HG03378 (cell line): ENCODE measurements at regions not wholly inside any gene's neighbourhood (a gene's known extent, or its start where the extent isn't known, plus 50 kb on each side); places are given as distances from the start of the nearest gene placed in this dataset.
"Not testable (repeated sequence)": the region's sequence is repeated elsewhere in the genome, so short reads cannot be mapped to it uniquely, and the experiment has no call there.

Experiments used
- ATAC-seq: cut with Tn5 transposase; IDR thresholded peaks from one replicate; pipeline ENCODE4 v1.9.1; 2021; ENCODE audit warnings: mild to moderate bottlenecking, moderate library complexity; ENCODE audit not compliant: unreplicated experiment

DNA sequence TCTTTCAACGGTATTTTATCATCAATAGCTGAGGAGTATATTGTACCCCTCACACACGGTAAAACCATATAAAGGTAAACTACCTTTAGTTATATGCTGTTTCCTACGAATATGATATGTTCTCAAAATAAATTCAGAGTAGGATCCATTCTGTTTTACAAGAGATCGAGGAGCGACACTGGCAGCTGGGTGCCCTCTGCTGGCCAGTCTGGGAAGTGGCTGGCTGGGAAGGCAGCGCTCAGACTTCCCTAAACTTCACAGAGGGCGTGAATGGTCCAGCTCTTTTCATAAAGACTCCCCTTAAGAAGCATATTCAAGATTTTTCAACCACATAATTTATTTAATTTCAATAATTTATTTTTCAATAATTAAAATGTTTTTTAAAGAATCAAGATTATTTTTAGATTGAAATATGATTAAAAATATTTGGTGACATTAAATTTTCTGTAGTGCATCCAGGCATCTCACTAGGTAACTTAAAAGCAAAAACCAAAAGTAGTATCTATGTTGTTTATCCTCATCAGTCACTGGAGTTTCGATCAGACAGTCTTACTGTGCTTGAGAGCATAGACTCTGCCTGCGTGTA is 187.5 kb upstream of the PDE10A start:
- ATAC-seq, result peak; percentile 86

DNA sequence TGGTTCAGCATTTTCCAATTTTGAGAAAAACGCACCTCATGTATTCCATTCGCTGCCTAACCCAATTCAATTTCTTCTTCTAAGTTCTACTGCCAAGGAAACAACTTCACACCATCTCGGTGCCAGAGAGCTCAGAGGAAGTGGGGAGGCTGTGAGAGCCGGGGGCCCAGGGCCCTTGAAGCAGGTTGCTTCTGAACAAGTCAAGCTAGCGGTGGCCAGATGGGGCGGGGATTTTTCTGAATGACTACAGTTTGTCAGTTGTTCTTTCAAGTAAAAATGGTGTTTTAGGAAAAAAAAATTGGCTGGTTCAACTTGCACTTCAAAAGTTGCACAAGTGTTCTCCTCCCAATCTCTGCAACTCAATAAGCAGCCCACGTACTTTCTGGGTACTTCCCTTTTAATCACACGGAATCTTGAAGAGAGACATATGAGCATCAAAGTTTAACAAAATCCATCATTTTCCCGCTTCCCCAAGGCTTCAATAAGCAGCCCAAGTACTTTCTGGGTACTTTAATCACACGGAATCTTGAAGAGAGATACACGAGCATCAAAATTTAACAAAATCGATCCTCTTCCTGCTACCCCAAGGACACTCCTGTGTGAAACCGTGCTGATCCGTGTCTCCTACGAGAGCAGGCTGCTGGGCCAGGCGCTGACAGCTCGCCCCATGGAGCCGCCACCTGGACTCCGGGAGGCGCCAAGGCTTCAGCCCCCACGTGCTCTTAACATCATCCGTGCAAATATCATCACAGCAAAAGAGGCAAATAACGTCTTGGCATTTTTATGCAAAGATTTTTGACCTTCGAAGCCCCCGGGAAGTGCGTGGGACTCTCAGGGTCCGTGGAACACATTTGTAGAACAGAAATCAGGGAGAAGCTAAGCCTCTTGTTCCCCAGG is 186.7 kb upstream of the PDE10A start:
- ATAC-seq, result peak; percentile 13

DNA sequence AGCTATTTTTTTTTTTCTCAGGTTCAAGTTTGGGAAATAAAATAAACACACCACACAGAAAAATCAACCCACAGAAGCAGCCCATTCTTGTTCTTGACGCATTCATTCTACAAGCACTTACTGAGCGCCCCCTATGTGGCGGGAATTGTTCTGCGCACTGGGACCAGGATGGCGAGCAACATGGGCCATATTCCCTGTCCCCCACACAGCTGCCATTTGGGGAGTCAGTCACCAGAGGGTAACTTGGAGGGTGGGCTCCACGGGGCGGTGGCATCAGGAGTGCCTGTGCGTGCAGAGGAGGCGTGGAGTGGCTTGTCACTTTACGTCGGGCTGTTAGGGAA is 185.0 kb upstream of the PDE10A start:
- no peak for ATAC-seq

DNA sequence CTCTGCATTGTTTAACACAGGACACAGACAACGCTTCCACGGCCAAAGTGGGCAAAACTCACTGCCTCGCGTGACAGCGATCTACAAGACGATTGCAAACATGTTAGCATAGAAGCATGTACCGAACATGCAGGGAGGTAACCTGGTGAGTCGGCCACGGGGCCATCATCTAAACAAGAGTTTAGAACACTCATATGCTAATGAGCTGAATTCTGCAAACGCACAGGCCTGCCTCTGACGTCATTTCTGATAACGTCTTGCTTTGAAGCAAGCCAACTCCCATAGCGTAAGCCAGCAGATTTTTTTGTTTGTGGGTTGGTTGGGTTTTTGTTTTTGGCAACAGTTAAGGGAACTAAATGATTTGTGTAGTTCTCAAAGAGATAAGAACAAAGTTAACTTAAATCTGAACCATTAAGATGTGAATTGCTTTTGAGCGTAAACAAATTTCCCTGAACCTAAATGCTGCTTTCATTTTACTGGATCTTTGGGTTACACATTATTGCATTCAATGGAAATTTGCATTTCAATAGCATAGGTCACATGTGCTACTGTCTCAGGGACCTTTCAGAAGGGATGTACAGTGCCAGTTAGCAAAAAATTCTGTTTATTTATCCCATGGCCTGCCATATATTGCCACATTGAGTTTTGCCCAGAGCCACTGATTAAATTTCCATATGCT is 184.5 kb upstream of the PDE10A start:
- ATAC-seq, result no peak

DNA sequence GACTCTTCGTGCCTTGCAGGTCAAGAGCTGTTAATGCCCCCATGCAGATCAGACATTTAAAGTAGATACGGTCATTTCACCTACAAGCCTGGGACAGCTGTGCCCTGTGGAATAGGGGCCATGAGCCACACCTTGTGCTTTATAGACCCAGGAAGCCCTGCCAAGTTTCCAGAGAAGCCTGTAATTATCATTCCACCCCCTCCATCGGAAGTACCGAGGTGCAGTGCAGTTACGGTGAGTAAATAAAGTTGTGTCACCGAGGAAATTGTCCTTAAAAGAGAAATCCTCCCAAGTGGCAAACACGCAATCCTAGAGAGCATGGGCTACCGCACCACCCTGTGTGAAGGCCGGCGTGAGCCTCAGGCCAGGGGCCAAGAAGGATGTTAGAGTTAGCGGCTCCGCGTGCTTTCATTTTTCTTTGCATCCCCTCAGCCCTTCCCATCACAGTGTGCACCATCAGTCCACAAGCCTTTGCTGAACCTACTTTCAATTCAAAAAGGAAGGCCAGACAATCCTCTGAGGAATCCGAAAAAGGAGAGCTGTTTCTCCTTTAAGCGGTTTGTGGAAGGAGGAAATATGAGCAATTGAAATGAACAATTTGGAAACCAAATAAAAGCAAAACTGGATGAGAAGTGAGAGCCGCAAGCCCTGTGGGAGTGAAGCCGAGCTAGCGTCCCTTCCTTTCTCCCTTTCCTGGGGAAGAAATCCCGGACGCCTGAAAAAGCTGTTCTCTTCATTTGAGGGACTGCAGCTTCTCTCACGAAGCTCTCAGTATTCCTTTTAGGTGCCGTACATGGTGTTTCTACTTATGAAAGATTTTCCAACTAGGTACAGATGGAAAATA is 183.3 kb upstream of the PDE10A start:
- no peak for ATAC-seq

DNA sequence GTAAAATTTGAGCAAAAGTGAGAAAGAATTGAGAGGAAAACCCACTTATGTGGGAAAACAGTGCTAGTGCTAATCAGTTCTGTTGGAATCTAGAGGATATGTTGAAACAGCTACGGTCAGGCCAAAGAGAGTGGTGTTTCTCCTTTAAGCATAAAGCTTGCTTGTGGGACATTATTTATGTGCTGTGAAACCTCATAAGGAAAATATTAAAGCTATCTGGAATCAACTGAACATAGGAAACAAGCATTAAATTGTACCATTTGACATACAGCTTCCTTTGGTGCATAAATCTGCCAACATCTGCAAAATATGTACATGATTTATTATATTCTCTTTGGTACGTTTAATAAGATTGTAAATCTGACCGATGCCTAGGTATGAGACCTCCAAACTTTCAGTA is 182.5 kb upstream of the PDE10A start:
- no peak for ATAC-seq

DNA sequence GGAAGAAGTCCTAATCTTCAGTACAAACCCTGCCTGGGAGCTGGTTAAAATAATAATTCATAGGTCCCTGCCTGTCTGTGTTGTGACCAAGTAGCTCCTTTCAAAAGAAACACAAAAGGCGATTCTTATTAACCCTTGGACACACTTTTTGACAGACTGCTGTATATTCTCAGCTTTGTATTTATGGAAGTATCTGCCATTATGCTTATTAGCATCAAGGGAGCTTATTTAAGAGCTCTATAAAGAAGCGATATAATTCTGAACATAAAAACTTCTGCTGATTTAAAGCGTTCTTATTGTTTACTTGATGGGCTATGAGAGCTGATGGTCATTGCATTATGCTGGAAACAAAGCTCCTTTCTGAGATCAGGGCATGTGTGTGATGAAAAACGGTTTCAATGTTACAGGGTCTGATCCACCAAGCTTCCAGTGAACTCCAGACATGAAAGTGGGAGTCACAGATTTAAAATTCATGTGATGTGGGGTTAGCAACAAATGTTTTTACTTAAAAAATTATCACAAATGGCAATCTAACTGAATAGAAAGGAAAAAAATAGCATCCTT is 181.8 kb upstream of the PDE10A start:
- ATAC-seq, result no peak

DNA sequence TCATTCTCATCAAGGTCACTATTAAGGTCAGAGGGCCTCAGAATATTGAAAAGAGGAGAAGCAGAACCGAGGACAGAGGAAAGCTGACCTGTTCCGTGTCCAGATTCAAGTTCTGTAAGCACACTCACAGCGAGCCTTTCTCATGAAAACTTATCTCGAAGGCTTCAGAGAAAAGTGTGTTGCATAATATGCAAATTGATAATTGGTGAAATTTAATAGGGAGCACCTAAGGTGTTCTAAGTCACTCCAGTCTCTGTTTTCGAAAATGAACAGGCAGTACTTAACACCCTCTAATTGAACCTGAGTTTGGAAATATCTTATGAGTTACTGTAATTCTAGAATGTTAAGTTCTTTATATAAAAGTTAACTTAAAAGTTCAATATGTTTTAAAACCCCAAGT is 181.2 kb upstream of the PDE10A start:
- no peak for ATAC-seq

DNA sequence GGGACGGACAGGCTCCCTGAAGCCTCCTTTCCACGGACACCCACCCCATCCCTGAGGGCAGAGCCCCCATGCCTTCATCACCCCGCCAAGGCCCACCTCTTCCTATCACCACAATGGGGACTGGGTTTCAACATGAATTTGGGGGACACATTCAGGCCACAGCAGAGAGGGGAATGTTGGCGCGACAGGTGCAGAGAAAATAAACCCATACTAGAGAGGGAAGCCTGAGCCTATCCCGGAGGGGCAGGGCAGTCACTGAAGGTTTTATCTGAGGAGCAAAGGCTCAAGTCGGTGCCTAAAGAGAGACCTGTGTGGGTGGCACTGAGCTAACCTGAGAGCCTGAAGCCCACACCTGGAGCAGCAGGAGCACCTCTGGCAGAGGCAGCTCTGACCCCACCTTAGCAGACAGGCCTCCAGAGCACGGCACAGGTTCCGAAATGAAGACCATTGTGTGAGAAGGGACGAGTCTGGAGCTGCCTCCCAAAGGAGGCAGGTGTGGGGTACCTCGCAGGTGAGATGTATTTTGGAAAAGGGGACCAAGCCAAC is 180.6 kb upstream of the PDE10A start:
- no peak for ATAC-seq

DNA sequence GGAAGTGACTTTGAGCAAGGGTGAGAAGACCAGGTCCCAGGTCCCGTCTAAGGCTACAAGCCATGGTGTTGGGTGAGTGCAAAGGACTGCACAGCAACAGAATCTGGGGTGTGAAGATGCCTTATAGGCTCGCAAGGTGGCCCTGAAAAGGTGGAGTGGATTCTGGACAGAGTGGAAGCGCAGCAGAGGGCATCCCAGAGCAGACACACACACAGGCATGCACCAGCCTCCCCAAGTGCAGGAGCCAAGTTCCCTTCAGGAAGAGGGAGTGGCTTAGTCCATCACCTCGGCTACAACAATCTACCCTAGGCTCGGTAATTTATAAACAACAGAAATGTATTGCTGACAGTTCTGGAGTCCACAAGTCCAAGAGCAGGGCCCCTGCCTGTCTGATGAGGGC is 180.1 kb upstream of the PDE10A start:
- no peak for ATAC-seq

DNA sequence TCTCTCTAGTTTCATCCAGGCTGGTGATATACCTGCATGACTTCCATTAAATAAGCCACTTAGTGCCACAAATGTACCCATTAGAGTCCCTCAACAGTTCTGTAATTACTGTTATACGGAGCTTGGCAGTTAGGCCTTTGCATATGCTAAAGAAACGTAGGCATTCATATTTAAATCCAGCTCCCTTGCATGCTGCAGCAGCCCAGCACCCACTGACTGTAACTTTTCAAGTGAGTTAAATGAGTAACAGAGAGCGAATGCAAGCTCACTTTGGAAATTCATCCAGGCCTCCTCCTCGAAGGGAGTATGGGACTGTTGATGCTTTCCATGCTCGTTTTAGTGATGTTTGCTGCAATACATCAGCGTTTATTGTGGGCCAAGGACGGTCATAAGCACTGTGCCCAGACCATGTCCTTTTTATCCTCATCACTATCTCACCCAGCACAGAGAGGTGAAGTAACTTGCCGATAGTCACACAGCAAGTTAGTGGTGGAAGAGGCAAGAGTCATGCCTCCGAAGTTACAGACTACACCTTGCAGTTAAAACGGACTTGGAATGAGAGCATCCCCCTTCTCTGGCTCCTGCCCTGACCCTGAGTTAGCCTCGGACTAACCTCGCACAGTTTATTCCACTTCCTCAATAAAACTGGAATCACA is 179.4 kb upstream of the PDE10A start:
- ATAC-seq, result no peak

DNA sequence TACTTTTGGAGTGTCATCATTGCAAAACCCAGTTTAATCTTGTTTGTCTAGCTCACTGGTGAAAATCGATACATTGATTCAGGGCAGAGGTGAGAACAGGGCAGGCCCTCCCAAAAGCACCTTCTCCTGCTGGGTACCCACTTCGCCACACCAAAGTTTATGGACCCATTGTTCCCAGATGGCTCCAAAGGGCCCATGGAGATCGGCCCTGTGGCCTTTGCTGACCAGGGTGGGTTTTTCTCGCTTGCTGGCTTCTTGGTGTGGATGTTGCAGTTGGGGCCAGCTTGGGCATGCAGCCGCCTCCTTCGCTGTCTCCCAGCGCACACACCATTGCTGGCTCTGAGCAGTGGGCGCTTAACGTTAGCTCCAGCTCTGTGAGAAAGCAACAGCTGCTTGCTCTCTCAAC is 178.1 kb upstream of the PDE10A start:
- ATAC-seq, result no peak

DNA sequence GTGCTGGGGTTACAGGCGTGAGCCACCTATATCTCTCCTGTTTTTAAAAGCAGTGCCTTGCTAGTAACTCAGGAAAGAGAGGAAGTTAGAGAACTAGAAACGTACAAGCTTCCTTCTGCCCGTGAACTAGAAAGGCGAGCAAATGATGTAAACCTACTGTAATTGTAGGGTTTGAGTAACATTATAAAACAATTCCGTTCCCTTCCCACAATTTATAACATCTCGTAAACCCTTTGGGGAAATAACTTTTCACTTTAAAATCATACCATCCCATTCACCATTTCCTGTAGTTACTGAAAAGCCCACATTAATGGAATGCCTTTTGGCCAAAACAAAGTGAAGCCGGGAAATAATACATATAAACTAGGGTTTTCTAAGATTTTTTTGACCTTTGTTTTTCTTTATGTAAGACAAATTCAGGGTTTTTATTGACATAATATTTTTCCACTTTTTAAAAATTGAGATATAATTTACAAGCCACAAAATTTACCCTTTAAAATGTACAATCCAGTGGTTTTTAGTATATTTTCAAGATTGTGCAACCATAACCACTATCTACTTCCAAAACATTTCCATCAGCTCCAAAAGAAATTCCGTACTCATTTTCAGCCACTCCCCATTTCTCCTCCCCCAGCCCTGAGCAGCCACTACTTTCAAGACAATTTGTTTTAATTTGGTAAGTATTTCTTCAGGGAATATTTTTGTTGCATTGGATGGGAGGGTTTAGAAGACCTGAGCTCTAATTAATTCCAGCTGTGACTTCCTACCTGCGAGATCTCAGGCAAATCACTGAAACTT is 175.1 kb upstream of the PDE10A start:
- ATAC-seq, result no peak

DNA sequence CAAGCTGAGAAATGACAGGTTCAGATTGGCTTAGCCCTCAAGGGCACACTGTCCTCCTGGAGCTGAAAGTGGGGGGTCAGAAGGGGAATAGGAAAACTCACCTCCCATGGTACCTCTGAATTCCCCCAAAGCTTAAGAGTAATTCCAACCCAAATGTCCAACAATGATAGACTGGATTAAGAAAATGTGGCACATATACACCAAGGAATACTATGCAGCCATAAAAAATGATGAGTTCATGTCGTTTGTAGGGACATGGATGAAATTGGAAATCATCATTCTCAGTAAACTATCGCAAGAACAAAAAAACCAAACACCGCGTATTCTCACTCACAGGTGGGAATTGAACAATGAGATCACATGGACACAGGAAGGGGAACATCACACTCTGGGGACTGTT is 173.6 kb upstream of the PDE10A start:
- not testable (repeated sequence) for ATAC-seq

DNA sequence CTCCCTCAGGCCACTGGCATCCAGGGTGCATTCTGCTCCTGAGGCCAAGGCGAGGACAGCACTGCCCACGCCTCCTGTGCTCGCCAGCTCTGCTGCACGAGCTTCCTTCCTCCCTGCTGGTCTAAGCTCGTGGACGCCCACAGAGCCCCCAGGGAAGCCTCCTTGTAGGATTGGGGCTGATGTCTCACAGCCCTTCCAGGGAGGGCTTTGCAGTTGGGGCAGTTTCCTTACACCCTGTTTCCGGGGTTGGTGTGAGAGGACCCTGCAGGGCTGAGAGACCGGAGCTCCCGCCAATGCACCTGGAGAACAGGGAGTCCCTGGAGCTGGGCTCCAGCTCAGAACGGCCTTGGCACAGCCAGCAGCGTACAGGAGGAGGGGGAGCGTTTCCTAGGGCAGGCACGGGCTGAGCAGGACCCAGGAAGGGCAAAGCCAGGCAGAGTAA is 172.4 kb upstream of the PDE10A start:
- no peak for ATAC-seq

DNA sequence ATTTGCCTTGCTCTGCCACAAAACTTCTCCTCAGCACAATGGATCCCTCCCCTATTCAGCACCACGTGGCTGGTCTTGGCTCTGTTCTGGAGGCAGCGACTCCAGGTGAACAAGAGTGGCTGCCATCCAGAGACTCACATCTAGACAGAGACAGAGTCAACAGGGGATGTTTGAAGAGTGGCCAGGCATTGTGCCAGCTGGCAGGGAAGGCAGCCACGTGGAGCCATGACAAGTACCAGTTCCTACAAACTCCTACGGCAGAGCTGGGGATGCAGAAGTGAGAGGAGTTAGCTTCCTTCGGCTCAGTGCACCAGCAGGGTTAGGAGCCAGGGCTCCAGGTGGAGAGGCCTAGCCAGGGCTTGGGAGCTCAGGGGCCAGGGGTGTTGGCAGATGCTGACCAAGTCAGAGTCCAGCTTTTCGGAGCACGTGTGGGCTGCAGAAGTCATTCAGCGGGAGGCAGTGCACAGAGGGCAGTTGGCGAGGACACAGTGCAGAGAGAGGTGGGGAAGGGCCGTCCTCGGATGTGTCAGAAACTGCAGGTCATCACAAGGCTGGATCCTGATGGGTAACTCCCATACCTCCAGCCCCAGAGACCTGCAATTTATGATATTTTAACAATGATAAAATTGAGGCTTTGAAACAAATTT is 171.7 kb upstream of the PDE10A start:
- no peak for ATAC-seq

DNA sequence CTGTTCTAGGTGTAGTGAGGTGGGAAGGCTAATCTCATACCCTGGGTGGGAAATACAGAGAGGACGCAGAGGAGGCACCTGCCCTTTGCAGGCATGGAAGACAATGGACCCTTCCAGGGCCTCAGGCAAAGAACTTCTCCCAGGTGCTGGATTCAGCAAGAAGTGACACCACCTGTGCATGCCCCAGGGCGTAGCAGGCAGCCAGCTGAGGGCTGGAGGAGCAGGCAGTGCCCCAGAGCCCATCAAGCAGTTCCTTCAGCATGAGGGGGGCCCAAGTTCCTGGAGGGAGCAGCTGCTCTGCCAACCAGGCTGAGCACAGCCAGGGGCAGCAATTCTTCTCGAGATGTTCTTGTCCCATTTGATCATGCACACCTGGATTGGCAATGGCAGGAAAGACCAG is 170.3 kb upstream of the PDE10A start:
- no peak for ATAC-seq

DNA sequence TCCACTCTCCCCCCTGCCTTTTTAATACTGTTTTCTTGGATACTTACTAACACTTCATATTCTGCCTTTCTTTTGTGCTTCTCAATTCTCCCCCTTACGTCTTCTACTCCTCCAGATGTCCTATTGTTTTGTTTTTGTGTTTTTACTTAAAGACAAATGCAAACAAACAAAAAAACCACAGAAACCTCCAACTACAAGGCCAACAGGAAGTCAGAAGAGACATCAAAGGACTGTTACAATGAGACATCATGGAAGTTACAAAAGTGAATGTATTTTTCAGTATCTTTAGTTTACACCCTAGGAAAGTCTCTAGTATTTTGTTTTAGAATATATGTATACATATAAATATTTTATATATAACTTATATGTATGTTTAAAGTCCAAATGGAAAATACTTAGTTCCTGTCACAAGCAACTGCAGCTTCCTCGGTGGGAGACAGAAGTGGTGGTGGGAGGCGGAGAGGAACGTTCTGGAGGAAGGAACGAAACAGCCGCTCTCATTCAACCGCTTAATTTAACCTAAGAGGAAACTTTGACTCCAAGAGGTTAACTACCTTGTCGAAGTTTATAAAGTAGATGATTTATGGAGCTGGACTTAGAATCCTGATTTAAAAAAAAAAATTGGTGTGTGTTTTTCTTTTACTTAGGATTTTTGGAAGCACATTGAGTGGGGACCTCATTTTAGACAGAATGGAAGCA is 168.9 kb upstream of the PDE10A start:
- no peak for ATAC-seq
